HG03432 (cell line): ENCODE measurements at regions not wholly inside any gene's neighbourhood (a gene's known extent, or its start where the extent isn't known, plus 50 kb on each side); places are given as distances from the start of the nearest gene placed in this dataset.
"Not testable (repeated sequence)": the region's sequence is repeated elsewhere in the genome, so short reads cannot be mapped to it uniquely, and the experiment has no call there.

Source experiments
- ATAC-seq: cut with Tn5 transposase; IDR thresholded peaks from one replicate; pipeline ENCODE4 v1.9.1; 2021; ENCODE audit warnings: mild to moderate bottlenecking, moderate library complexity; ENCODE audit not compliant: unreplicated experiment

GRCh38 chr12:46577063-46577776 lies 204.6 kb upstream of the SLC38A2 start:
- ATAC-seq = no peak

DNA sequence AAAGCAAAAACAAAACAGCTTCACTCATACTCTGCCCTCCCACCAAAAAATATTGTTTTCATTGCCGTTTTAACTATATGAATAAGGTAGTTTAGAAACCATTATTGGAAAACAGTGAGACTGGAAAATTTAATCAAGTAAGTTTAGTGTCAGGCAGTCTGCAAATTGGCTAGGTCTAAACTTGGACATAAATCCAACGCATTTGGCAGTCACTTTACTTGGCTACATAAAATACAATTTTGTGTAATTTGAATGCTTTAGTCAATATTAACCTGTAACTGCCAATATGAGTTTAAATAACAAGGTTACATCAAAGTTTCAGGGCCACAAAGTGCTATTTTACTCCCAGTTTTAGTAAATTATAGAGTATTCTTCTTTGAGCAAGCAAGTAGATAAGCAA lies 202.3 kb upstream of the SLC38A2 start:
- no peak for ATAC-seq

DNA sequence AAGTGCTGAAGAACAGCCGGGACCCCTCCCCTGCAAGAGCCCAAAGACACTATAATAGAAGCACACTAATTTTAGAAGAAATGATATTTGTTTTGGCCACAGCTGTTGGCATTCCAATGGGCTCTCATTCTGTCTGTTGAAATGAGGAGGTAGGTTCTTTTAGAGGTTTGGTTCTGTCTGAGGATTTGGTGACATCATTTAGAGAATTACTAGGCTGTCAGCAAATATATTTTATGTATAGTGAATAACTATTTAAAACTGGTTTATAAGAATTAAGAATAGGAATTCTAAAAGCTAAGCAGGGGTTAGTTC lies 200.7 kb upstream of the SLC38A2 start:
- no peak for ATAC-seq

DNA sequence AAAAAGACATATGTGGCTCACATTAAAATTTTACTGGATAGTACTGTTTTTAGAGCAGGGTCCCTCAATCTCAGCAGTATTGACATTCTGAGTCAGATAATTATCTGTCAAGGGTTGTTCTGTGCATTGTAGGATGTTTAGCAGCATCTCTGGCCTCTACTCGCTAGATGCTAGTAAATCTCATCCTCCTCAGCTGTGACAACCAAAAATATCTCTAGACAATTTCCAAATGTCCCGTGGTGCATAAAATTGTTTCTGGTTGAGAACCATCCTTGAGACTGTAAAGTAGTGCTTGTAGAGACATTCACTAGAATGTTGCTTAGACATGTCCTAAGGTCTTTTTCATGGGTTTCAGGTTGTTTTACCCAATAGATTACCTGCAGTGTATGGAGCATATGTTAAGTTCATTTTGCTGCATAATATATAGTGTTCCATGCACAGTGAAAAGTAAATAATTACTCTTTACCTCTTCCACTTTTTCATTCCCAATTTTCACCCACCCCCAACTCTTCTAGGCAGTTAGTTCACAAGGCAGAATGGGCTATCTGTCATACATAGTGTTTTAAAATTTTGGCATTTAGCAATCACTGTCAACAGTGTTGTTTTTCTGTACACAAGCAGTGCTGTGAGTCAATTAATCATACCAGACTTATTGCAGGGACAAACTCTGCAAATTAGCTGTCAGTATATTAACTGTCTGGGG lies 200.2 kb upstream of the SLC38A2 start:
- no peak for ATAC-seq

DNA sequence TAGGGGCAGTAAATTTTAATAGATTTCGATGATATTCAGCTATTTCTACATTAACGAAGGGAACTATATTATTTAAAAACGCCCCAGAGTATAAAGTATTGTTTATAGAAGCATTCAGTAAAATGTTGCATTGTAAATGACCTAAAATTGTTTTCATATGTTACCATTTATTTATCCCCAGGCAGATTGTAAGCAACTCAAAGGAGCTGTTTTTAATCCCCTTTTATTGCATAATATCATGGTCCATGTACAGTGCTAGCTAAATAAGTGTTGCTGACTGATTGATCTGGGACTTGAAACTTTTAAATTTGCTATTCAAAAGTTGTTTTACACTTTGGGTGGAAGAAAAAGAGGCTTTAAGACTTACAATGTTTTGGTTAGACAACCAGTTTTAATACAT lies 199.0 kb upstream of the SLC38A2 start:
- ATAC-seq = no peak

- no peak for ATAC-seq
Measured at GRCh38 chr12:46569826-46570439, 197.4 kb upstream of the SLC38A2 start.

- ATAC-seq = no peak
Measured at GRCh38 chr12:46567667-46568066, 195.1 kb upstream of the SLC38A2 start.

DNA sequence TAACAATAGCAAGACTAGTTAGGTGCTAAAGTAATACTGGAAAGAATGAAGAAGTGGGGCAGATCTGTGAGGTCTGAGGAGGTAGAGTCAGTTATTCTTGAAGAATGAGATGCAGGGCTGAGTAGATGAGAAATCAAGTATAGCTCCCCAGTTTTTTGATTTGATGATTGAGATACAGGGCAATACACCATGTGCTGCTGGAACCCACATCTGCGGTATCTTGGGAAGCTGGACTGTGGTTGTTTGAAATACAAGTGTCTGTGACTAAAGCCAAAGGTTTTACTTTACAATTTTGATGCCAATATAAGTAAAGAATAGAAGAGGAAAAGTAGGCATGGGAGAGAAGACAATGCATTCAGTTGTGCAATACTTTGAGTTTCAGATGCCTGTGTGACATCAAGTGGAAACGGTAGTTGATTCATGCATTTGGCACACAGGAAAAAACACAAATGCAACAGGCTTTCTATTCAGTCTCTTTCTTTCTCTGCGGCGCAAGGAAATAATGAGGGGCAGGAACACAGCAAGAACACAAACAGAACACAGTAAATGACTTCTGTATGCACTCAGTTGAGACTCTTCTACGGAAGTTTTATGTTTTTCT lies 190.2 kb upstream of the SLC38A2 start:
- ATAC-seq = no peak

DNA sequence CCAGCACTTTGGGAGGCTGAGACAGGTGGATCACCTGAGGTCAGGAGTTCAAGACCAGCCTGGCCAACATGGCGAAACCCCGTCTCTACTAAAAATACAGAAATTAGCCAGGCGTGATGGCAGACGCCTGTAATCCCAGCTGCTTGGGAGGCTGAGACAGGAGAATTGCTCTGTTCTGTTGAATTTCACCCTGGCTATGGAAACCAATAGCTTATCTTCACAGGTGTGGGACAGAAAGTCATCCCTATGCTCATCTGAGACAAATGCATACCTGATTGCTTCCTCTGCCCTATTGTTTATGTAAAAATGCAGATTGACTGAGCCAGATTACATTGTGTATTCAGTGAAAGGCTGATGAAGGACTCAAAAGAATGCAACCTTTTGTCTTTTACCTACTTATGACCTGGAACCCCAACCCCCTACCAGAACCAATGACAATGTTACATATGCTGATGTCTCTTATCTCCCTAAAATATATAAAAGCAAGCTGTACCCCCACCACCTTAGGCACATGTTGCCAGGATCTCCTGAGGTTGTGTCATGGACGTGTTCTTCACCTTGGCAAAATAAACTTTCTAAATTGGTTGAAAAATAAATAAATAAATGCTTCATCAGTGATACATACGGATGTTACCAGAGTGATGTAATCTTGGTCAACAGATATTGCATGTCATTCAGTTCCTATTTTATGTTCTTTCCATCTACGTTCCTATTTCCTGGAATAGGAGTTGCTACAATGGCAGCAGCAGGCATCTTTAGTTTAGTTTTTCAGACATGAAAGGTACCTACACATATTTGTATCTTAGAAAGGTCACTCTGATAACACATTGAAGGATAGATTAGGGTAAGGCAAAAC lies 189.4 kb upstream of the SLC38A2 start:
- ATAC-seq = not testable (repeated sequence)

GRCh38 chr12:46560874-46561273 lies 188.3 kb upstream of the SLC38A2 start:
- no peak for ATAC-seq

- ATAC-seq = no peak
Measured at GRCh38 chr12:46560089-46560488, 187.5 kb upstream of the SLC38A2 start.

- no peak for ATAC-seq
Measured at GRCh38 chr12:46559311-46559710, 186.7 kb upstream of the SLC38A2 start.

GRCh38 chr12:46558677-46559076 lies 186.1 kb upstream of the SLC38A2 start:
- ATAC-seq = no peak

- ATAC-seq = no peak
Measured at GRCh38 chr12:46557539-46558373, 185.2 kb upstream of the SLC38A2 start.

DNA sequence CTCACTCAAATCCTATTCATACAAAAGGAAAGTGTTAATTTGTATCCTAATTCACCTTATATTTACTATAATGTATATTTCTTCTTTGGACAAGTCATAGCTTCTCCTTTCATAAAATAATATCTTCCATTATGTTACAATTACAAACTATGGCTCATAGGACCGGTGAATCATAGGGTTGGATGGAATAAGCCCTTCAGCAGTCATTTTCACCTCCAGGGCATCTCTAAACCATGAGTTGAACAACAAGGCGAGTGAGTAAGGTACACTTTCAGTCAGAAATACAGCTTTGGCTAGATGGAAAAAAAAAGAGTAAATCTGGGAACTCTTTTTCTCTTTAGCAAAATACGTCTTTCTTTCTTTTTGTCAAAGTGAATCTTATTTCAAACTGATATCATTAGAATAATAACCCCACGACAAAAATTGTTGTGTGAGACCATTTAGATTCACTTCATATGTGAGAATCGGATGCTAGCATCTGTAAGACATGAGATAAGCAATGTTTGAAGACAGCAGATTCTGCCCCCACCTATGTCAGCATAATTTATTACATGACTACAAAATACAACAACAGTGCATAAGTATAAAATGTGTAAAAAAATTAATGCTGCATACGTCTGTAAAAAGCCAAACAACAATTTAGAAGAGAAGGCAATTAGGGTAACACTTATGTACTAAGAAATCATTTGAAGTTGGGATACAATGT lies 184.4 kb upstream of the SLC38A2 start:
- ATAC-seq = no peak

DNA sequence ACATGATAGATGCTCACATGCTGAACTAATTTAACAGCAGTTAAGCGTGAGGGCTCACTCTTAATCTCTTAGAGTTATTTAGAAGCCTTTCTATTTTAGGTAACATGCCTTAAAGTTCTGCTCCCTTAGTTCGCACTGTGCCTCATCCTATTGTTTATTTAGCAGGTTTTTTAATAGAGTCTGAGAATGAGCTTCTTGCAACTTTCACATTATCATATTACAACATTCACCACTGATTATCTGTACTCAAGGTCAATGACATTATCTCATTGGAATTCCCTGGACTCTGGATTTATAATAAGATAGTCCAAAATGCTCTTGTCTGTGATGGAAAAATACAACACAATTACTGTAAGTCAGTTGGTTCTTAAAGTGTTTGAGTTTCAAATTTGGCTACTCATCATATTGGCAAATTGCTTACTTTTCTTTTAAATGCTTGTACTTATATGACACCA lies 183.6 kb upstream of the SLC38A2 start:
- ATAC-seq = no peak

DNA sequence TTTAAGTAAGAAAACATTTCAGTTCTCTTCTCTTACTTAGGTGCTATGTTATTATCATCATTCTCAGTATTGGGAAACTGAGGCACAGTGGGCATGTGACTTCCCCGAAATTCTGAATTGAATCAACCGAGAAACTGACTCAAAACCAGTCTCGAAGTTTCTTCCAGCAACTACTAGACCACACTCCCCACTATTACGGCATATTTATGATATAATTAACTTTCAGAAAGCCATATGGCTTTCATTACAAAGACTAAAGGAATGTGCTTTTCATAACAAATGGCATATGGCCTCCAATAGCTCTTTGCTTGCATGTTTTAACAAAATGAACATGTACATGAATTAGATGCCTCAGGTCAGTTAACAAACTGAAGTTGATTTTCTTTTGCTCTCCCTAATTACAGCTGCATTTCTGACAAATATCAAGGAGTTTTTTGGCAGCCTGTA lies 182.9 kb upstream of the SLC38A2 start:
- ATAC-seq = no peak

DNA sequence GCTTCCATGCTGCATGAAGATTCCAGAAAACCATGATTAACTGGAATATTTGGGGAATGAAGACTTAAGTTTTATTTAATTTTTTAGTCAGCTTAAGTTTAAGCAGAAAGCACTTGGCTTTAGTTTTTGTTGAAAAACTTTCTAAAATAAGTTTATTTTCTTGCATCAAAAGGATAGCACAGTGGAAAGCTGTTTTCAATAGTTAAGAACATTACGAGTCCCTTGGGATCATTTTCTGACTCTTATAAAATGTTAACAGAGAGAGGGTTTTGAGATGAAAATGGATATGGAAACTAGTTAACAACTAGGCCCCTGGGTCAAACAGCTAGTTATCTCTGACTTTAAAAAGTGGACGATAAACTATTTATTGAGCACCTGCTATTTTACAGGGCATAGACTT lies 181.9 kb upstream of the SLC38A2 start:
- ATAC-seq = no peak

DNA sequence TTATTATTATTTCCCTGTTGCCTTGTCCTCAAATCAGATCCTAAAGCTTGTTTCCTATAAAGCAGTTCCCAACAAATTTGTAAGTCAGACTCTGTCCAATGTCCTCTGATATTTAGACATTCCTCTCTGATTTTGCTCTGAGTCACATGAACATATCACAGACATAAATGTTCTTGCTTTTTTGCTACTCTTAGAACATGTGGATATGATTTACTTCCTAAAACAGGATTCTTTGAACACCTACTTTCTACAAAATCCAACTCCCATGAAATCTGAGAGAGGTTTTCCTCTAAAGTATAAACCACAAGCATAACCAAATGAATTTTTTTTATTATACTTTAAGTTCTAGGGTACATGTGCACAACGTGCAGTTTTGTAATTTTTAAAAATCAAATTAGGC lies 181.3 kb upstream of the SLC38A2 start:
- no peak for ATAC-seq
